ENCODE measurements at regions not wholly inside any gene's neighbourhood (a gene's known extent, or its start where the extent isn't known, plus 50 kb on each side); places are given as distances from the start of the nearest gene placed in this dataset. TPM values are rescaled to one million over a fixed set of nuclear protein-coding genes. Genes with fewer than 3 reads are reported as not detected.

- no peak for TF ChIP-seq CTCF (IDR thresholded peaks at IDR 0.05)
- no peaks in the 10 kb centered on the region for H3K36me3 ChIP-seq (replicated peaks in 1 of 2; ENCODE audit: control insufficient read depth in 1 of 2, insufficient read depth in 2 of 2, low read length in 2 of 2)
- no peak overlapping the region for H3K4me3 Mint-ChIP-seq
- H3K79me2 ChIP-seq (ENCODE audit: insufficient read depth, low read length) = no peaks in the 10 kb centered on the region
- H3K4me2 ChIP-seq (replicated peaks; ENCODE audit: extremely low read depth, low read length, poor library complexity, severe bottlenecking) = no peak overlapping the region
- no peaks in the 10 kb centered on the region for H3K9me3 ChIP-seq (replicated peaks in 1 of 2; ENCODE audit: control insufficient read depth in 1 of 2, insufficient read depth in 1 of 2, low read length in 2 of 2)
- intact Hi-C loops (cut with micrococcal nuclease) = no loop called here
- peaks cover 2% of the 10 kb centered on the region for H3K4me1 Mint-ChIP-seq
- no peaks in the 10 kb centered on the region for H3K4me1 ChIP-seq (ENCODE audit: control insufficient read depth in 1 of 2, insufficient read depth in 2 of 2, low read length in 2 of 2)
- no peaks in the 10 kb centered on the region for H3K27me3 ChIP-seq (ENCODE audit: control insufficient read depth in 2 of 2, insufficient read depth in 2 of 2, low read length in 2 of 2)
- no peak overlapping the region for H3K27ac Mint-ChIP-seq
- no peaks in the 10 kb centered on the region for H3K27me3 Mint-ChIP-seq (ENCODE audit: low read depth in 3 of 3)
- H3K4me3 ChIP-seq (replicated peaks in 1 of 3; ENCODE audit: low read depth in 2 of 3, low read length in 3 of 3) = no peak overlapping the region
- no peaks in the 10 kb centered on the region for H3K36me3 Mint-ChIP-seq
- H3K27ac ChIP-seq (ENCODE audit: low read depth in 1 of 2, low read length in 2 of 2) = no peak overlapping the region
- no peaks in the 10 kb centered on the region for H4K20me1 ChIP-seq (ENCODE audit: insufficient read depth, low read length)
- DNase-seq = no peak
- WGBS (ENCODE audit: insufficient coverage) = no CpG with 5 or more reads among the region's 3 CpGs
- no peak overlapping the region for H2AFZ ChIP-seq (ENCODE audit: insufficient read depth, low read depth, low read length, poor library complexity, severe bottlenecking)
- no peak overlapping the region for H3K9ac ChIP-seq (ENCODE audit: insufficient read depth, low read length, poor library complexity, severe bottlenecking)
- peaks cover 0 to 2% (median 0%) of the 10 kb centered on the region in 7 donors for H3K9me3 Mint-ChIP-seq
Measured at GRCh38 chr12:104814944-104815343, 143.1 kb downstream of the SLC41A2 start.

Small RNA genes lying in the stretch of these regions (small RNA-seq; reads per million reads assigned to genes)
- not detected for gene RF00019 (ENCODE audit: insufficient read length, low read depth)
